Left cardiac atrium (tissue), 4 donors: ENCODE measurements at regions not wholly inside any gene's neighbourhood (a gene's known extent, or its start where the extent isn't known, plus 50 kb on each side); places are given as distances from the start of the nearest gene placed in this dataset.
A peak's percentile ranks its signal among the peaks of the same experiment; 100 is the strongest.

Experiments
- ATAC-seq, 2 donors: fragments of 200-7000 bp; cut with Tn5 transposase; one replicate each; pipeline ENCODE4 v1.9.1; 2020; ENCODE audit warnings: mild to moderate bottlenecking in 2 of 2, moderate library complexity in 2 of 2
- DNase-seq: peaks from one replicate; pipeline ENCODE4 v3.0.0-alpha.2; 2020
- intact Hi-C, 2 donors: fragments of 100-400 bp; cut with DNase I; formaldehyde crosslinking; loops; one replicate each; pipeline versions ENCODE4 v1.14.1 to v1.15.1; 2022 to 2023
- donor health status: DM: no; HTN: yes; CAD: no.
- donor health status: DM: no; HTN: yes; CAD: no; lungs with severe emphysema.
- donor health status: DM: yes; HTN: yes; CAD: no.
- donor health status: Dilated cardiomyopathy.

- peak in 1 of 2 donors; percentile 33 for ATAC-seq
- no peak for DNase-seq
- intact Hi-C loops = loop anchor here (5.0 kb wide), 1 partner anchor 130 kb away; no protein-coding TSS in a partner anchor
Measured at GRCh38 chr9:87812375-87813118, 70.1 kb upstream of the SPATA31E1 start.

GRCh38 chr9:87813119-87813463, 69.6 kb upstream of the SPATA31E1 start:
- no peak for ATAC-seq
- intact Hi-C loops = loop anchor here (5.0 kb wide), 1 partner anchor 131 kb away; no protein-coding TSS in a partner anchor

GRCh38 chr9:87816036-87816435, 66.6 kb upstream of the SPATA31E1 start:
- ATAC-seq (peak; percentile 38 to 65), DNase-seq (no peak)
- intact Hi-C loops = no loop called here

More at GRCh38 chr9:87813119-87813463, 69.6 kb upstream of the SPATA31E1 start:
- no peak for DNase-seq

- DNase-seq (no peak), ATAC-seq (no peak)
- intact Hi-C loops = no loop called here
Measured at GRCh38 chr9:87818308-87818707, 64.4 kb upstream of the SPATA31E1 start.

GRCh38 chr9:87824216-87824875, 58.3 kb upstream of the SPATA31E1 start:
- DNase-seq (no peak), ATAC-seq (no peak)
- intact Hi-C loops = no loop called here

GRCh38 chr9:87824886-87825285, 57.8 kb upstream of the SPATA31E1 start:
- no peak for DNase-seq
- intact Hi-C loops = no loop called here
- no peak for ATAC-seq

- intact Hi-C loops = no loop called here
- ATAC-seq = no peak
Measured at GRCh38 chr9:87826331-87826730, 56.3 kb upstream of the SPATA31E1 start.

GRCh38 chr9:87827341-87827740, 55.3 kb upstream of the SPATA31E1 start:
- intact Hi-C loops = no loop called here
- no peak for ATAC-seq
- no peak for DNase-seq

More at GRCh38 chr9:87826331-87826730, 56.3 kb upstream of the SPATA31E1 start:
- no peak for DNase-seq

GRCh38 chr9:87829756-87830155, 52.9 kb upstream of the SPATA31E1 start:
- intact Hi-C loops = no loop called here
- no peak for DNase-seq
- ATAC-seq = no peak

- intact Hi-C loops = no loop called here
- ATAC-seq = no peak
- DNase-seq = no peak
Measured at GRCh38 chr9:87830446-87830845, 52.2 kb upstream of the SPATA31E1 start.

- DNase-seq = no peak
- ATAC-seq = no peak
- intact Hi-C loops = no loop called here
Measured at GRCh38 chr9:87831159-87831558, 51.5 kb upstream of the SPATA31E1 start.
